ENCODE measurements at regions not wholly inside any gene's neighbourhood (a gene's known extent, or its start where the extent isn't known, plus 50 kb on each side); places are given as distances from the start of the nearest gene placed in this dataset.
"Not testable (repeated sequence)": the region's sequence is repeated elsewhere in the genome, so short reads cannot be mapped to it uniquely, and the experiment has no call there.

- no peak for DNase-seq (ENCODE audit: low spot score)
These were observed 536.6 kb downstream of the RWDD3 start for GRCh38 chr1:95770581-95770980.

GRCh38 chr1:95778217-95778616, 544.2 kb downstream of the RWDD3 start:
- no peak for DNase-seq (ENCODE audit: low spot score)

- DNase-seq (ENCODE audit: low spot score), result peak; percentile 35
These were observed 546.8 kb downstream of the RWDD3 start for GRCh38 chr1:95780836-95781235.

GRCh38 chr1:95790136-95790535, 556.1 kb downstream of the RWDD3 start:
- DNase-seq (ENCODE audit: low spot score), result no peak

- no peak for DNase-seq (ENCODE audit: low spot score)
These were observed 559.9 kb downstream of the RWDD3 start for GRCh38 chr1:95793893-95794292.

- not testable (repeated sequence) for DNase-seq (ENCODE audit: low spot score)
These were observed 563.8 kb downstream of the RWDD3 start for GRCh38 chr1:95797761-95798160.

GRCh38 chr1:95806171-95806570, 572.2 kb downstream of the RWDD3 start:
- no peak for DNase-seq (ENCODE audit: low spot score)

GRCh38 chr1:95809391-95809790, 575.4 kb downstream of the RWDD3 start:
- DNase-seq (ENCODE audit: low spot score), result no peak

GRCh38 chr1:95815511-95815910, 581.5 kb downstream of the RWDD3 start:
- no peak for DNase-seq (ENCODE audit: low spot score)

GRCh38 chr1:95829556-95829955, 595.5 kb downstream of the RWDD3 start:
- no peak for DNase-seq (ENCODE audit: low spot score)

- DNase-seq (ENCODE audit: low spot score), result peak; percentile 6
These were observed 598.4 kb downstream of the RWDD3 start for GRCh38 chr1:95832370-95832769.

- DNase-seq (ENCODE audit: low spot score), result no peak
These were observed 615.4 kb downstream of the RWDD3 start for GRCh38 chr1:95849439-95849838.

GRCh38 chr1:95850165-95850649, 616.2 kb downstream of the RWDD3 start:
- DNase-seq (ENCODE audit: low spot score), result no peak

- no peak for DNase-seq (ENCODE audit: low spot score)
These were observed 616.8 kb downstream of the RWDD3 start for GRCh38 chr1:95850763-95851162.

- DNase-seq (ENCODE audit: low spot score), result no peak
These were observed 618.6 kb downstream of the RWDD3 start for GRCh38 chr1:95852483-95853070.

- DNase-seq (ENCODE audit: low spot score), result no peak
These were observed 620.4 kb downstream of the RWDD3 start for GRCh38 chr1:95854457-95854856.

GRCh38 chr1:95863086-95863485, 629.1 kb downstream of the RWDD3 start:
- DNase-seq (ENCODE audit: low spot score), result no peak

- DNase-seq (ENCODE audit: low spot score), result no peak
These were observed 631.8 kb downstream of the RWDD3 start for GRCh38 chr1:95865769-95866168.

GRCh38 chr1:95876276-95876675, 642.3 kb downstream of the RWDD3 start:
- DNase-seq (ENCODE audit: low spot score), result no peak

- no peak for DNase-seq (ENCODE audit: low spot score)
These were observed 645.6 kb downstream of the RWDD3 start for GRCh38 chr1:95879498-95880050.

GRCh38 chr1:95888941-95889390, 655.0 kb downstream of the RWDD3 start:
- DNase-seq (ENCODE audit: low spot score), result peak; percentile 1

GRCh38 chr1:95889400-95889799, 655.4 kb downstream of the RWDD3 start:
- DNase-seq (ENCODE audit: low spot score), result no peak

- DNase-seq (ENCODE audit: low spot score), result no peak
These were observed 659.9 kb downstream of the RWDD3 start for GRCh38 chr1:95893921-95894320.

GRCh38 chr1:95903060-95903459, 669.0 kb downstream of the RWDD3 start:
- no peak for DNase-seq (ENCODE audit: low spot score)

Measured in pons (tissue), 1 donor.